Neural progenitor cell (in vitro differentiated cells): ENCODE measurements at regions not wholly inside any gene's neighbourhood (a gene's known extent, or its start where the extent isn't known, plus 50 kb on each side); places are given as distances from the start of the nearest gene placed in this dataset.
"Not testable (repeated sequence)": the region's sequence is repeated elsewhere in the genome, so short reads cannot be mapped to it uniquely, and the experiment has no call there.

Experiments
- DNase-seq: peaks from one replicate; pipeline ENCODE4 v3.0.0-alpha.2; 2016; ENCODE audit warnings: low spot score
- H2AFZ ChIP-seq: fragments of 200-600 bp; sonication (generic); replicated peaks from 2 replicates; pipeline ENCODE4 v1.6.1; 2016; ENCODE audit warnings: antibody characterized with exemption
- H3F3A ChIP-seq: fragments of 200-600 bp; sonication (generic); 2 replicates; pipeline ENCODE4 v1.6.1; 2016; ENCODE audit warnings: antibody characterized with exemption, low read depth
- H3K27ac ChIP-seq: fragments of 200-600 bp; sonication (generic); 2 replicates; pipeline ENCODE4 v1.5.1; 2016; ENCODE audit warnings: mild to moderate bottlenecking
- H3K27me3 ChIP-seq: fragments of 200-600 bp; sonication (generic); 2 replicates; pipeline ENCODE4 v1.6.1; 2016; ENCODE audit warnings: mild to moderate bottlenecking, moderate library complexity
- H3K36me3 ChIP-seq: fragments of 200-600 bp; sonication (generic); 2 replicates; pipeline ENCODE4 v1.5.1; 2016
- H3K4me1 ChIP-seq: fragments of 200-600 bp; sonication (generic); 2 replicates; pipeline ENCODE4 v1.6.1; 2016; ENCODE audit warnings: mixed run types
- H3K4me2 ChIP-seq: fragments of 200-600 bp; sonication (generic); 2 replicates; pipeline ENCODE4 v1.6.1; 2016
- H3K4me3 ChIP-seq: fragments of 200-600 bp; sonication (generic); 2 replicates; pipeline ENCODE4 v1.5.1; 2016
- H3K79me2 ChIP-seq: fragments of 200-600 bp; sonication (generic); 2 replicates; pipeline ENCODE4 v1.6.1; 2016; ENCODE audit warnings: low read depth
- H3K9ac ChIP-seq: fragments of 200-600 bp; sonication (generic); 2 replicates; pipeline ENCODE4 v1.6.1; 2016
- H3K9me3 ChIP-seq: fragments of 200-600 bp; sonication (generic); 2 replicates; pipeline ENCODE4 v1.5.1; 2016; ENCODE audit warnings: low read depth
- H4K20me1 ChIP-seq: fragments of 200-600 bp; sonication (generic); 2 replicates; pipeline ENCODE4 v1.6.1; 2016; ENCODE audit warnings: low read depth
- H3K27ac Mint-ChIP-seq: 3 replicates; pipeline ENCODE4 v1.8.0; 2021; ENCODE audit warnings: mixed read lengths
- H3K27me3 Mint-ChIP-seq: 2 replicates; pipeline ENCODE4 v1.8.0; 2022; ENCODE audit warnings: low read depth, mild to moderate bottlenecking, inconsistent platforms, moderate library complexity, mixed read lengths; ENCODE audit not compliant: insufficient read depth
- H3K36me3 Mint-ChIP-seq: 3 replicates; pipeline ENCODE4 v1.8.0; 2021; ENCODE audit warnings: mixed read lengths
- H3K4me1 Mint-ChIP-seq: 3 replicates; pipeline ENCODE4 v1.8.0; 2021; ENCODE audit warnings: mixed read lengths
- H3K4me3 Mint-ChIP-seq: 3 replicates; pipeline ENCODE4 v1.8.0; 2021; ENCODE audit warnings: mild to moderate bottlenecking, moderate library complexity, mixed read lengths
- H3K9me3 Mint-ChIP-seq: 3 replicates; pipeline ENCODE4 v1.8.0; 2020; ENCODE audit warnings: mixed read lengths
- EZH2 ChIP-seq: fragments of 200-600 bp; sonication (generic); IDR thresholded peaks from 2 replicates; pipeline ENCODE4 v1.6.1; 2017; ENCODE audit warnings: antibody characterized with exemption, mild to moderate bottlenecking, moderate library complexity
- EZH2phosphoT487 ChIP-seq: fragments of 200-600 bp; sonication (generic); IDR thresholded peaks from 2 replicates; pipeline ENCODE4 v1.6.1; 2017; ENCODE audit warnings: antibody characterized with exemption
- TF ChIP-seq, protein P1 (sequence below): fragments of 200-600 bp; sonication (generic); IDR thresholded peaks from 2 replicates; pipeline ENCODE4 v1.5.1; 2017; ENCODE audit warnings: antibody characterized with exemption, mild to moderate bottlenecking

GRCh38 chr5:110836851-110837250, 98.0 kb downstream of the SLC25A46 start:
- no peak overlapping the region for H3K4me3 Mint-ChIP-seq

DNA sequence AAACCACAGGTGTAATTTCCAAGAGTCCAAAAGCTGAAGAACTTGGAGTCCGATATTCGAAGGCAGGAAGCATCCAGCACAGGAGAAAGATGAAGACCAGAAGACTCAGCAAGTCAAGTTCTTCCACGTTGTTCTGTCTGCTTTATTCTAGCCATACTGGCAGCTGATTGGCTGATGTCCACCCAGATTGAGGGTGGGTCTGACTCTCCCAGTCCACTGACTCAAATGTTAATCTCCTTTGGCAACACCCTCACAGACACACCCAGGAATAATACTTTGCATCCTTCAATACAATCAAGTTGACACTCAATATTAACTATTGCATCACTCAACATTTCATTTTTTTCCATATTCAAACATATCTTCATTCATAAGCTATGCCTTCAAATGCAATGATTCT, 99.5 kb downstream of the SLC25A46 start:
- H3K4me1 Mint-ChIP-seq, H3K27ac ChIP-seq, H3K9me3 ChIP-seq, H3K27ac Mint-ChIP-seq, DNase-seq, H3F3A ChIP-seq, H3K9ac ChIP-seq, H3K27me3 ChIP-seq, H2AFZ ChIP-seq, H3K4me2 ChIP-seq, H3K4me1 ChIP-seq, H3K36me3 Mint-ChIP-seq, H4K20me1 ChIP-seq, H3K9me3 Mint-ChIP-seq, H3K36me3 ChIP-seq, H3K4me3 Mint-ChIP-seq, H3K79me2 ChIP-seq, H3K27me3 Mint-ChIP-seq, H3K4me3 ChIP-seq: not testable (repeated sequence)

More at GRCh38 chr5:110836851-110837250, 98.0 kb downstream of the SLC25A46 start:
- Mint-ChIP-seq H3K4me1 (no peaks in the 10 kb centered on the region), H3K9me3 (no peaks in the 10 kb centered on the region), H3K27me3 (peaks cover 2% of the 10 kb centered on the region), H3K27ac (no peak overlapping the region), H3K36me3 (no peaks in the 10 kb centered on the region)
- no peak for DNase-seq
- Histone ChIP-seq H3K36me3 (no peaks in the 10 kb centered on the region), H3K79me2 (no peaks in the 10 kb centered on the region), H3K27me3 (no peaks in the 10 kb centered on the region), H3K9me3 (no peaks in the 10 kb centered on the region), H3F3A (no peaks in the 10 kb centered on the region), H4K20me1 (no peaks in the 10 kb centered on the region), H3K9ac (no peak overlapping the region), H3K4me1 (no peaks in the 10 kb centered on the region), H3K27ac (no peak overlapping the region), H3K4me3 (no peak overlapping the region), H3K4me2 (no peak overlapping the region), H2AFZ (no peak overlapping the region)
- TF ChIP-seq EZH2phosphoT487: no peak
- TF ChIP-seq EZH2: no peak
- TF ChIP-seq, protein P1, sequence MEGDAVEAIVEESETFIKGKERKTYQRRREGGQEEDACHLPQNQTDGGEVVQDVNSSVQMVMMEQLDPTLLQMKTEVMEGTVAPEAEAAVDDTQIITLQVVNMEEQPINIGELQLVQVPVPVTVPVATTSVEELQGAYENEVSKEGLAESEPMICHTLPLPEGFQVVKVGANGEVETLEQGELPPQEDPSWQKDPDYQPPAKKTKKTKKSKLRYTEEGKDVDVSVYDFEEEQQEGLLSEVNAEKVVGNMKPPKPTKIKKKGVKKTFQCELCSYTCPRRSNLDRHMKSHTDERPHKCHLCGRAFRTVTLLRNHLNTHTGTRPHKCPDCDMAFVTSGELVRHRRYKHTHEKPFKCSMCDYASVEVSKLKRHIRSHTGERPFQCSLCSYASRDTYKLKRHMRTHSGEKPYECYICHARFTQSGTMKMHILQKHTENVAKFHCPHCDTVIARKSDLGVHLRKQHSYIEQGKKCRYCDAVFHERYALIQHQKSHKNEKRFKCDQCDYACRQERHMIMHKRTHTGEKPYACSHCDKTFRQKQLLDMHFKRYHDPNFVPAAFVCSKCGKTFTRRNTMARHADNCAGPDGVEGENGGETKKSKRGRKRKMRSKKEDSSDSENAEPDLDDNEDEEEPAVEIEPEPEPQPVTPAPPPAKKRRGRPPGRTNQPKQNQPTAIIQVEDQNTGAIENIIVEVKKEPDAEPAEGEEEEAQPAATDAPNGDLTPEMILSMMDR: no peak

DNA sequence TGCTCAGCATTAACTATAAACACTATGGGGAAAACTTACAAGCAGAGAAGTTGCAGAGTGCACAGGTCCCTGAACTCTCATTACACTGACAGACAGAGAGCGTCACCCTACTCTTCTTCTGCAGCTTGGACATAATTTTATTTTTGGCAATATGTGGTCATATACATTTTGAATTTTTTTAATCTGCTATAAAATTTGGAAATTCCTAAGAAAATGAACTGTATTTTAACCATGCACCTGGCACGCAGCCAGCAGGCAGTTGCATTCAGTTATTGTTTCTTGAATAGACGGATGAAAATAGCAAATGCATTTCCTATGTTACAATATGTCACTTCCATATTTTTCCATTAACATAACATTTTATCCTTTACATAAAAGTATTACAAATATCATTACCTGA, 100.2 kb downstream of the SLC25A46 start:
- H3K9me3 ChIP-seq: no peaks in the 10 kb centered on the region
- no peaks in the 10 kb centered on the region for H3K27me3 ChIP-seq
- H4K20me1 ChIP-seq: no peaks in the 10 kb centered on the region
- no peak for DNase-seq
- TF ChIP-seq EZH2phosphoT487: no peak
- TF ChIP-seq, protein P1: no peak
- no peak for TF ChIP-seq EZH2
- H3F3A ChIP-seq: no peaks in the 10 kb centered on the region
- H3K4me1 ChIP-seq: no peaks in the 10 kb centered on the region
- Mint-ChIP-seq H3K36me3 (no peaks in the 10 kb centered on the region), H3K9me3 (no peaks in the 10 kb centered on the region), H3K27ac (no peak overlapping the region), H3K4me1 (no peaks in the 10 kb centered on the region), H3K4me3 (no peak overlapping the region), H3K27me3 (peaks cover 2% of the 10 kb centered on the region)
- H3K4me3 ChIP-seq: no peak overlapping the region
- H3K4me2 ChIP-seq: no peak overlapping the region
- H3K27ac ChIP-seq: no peak overlapping the region
- no peaks in the 10 kb centered on the region for H3K36me3 ChIP-seq
- H3K9ac ChIP-seq: no peak overlapping the region
- H3K79me2 ChIP-seq: no peaks in the 10 kb centered on the region
- H2AFZ ChIP-seq: no peak overlapping the region

DNA sequence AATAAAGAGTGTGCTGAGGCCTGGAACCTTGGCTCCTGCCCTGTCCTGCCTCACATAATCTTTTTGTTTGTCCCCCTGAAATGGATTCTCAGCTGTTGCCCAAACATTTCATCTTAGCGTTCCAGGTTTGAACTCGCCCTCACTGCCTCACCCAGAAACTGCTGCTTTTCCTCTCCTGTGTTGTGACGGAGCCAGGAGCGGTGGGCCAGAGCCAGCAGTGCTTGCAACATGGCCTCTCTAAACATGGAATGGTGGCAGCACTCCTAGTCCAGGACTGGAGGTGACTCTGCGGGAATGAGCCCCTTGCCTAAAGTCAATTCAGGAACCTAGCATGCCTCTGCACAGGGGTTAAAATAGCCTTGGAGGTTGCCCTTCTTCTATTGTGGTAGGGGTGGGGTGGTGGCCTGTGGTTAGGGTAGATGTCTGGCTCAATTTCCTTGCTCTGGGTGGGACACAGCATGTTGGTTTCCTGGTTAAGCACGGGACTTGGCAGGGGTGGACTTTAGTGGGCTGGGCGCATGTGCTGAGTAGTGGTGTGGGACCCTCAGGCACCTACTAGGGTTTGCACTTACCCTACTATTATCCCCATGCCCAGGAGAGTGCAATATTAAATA, 101.6 kb downstream of the SLC25A46 start:
- DNase-seq: no peak
- H3K27ac ChIP-seq: no peak overlapping the region
- peaks cover 2% of the 10 kb centered on the region for H3K27me3 Mint-ChIP-seq
- H3K9ac ChIP-seq: no peak overlapping the region
- H4K20me1 ChIP-seq: no peaks in the 10 kb centered on the region
- no peaks in the 10 kb centered on the region for H3K27me3 ChIP-seq
- no peak for TF ChIP-seq EZH2phosphoT487
- TF ChIP-seq EZH2: no peak
- TF ChIP-seq, protein P1: no peak
- H3K9me3 ChIP-seq: no peaks in the 10 kb centered on the region
- H3K9me3 Mint-ChIP-seq: no peaks in the 10 kb centered on the region
- H3K27ac Mint-ChIP-seq: no peak overlapping the region
- no peaks in the 10 kb centered on the region for H3K4me1 Mint-ChIP-seq
- no peaks in the 10 kb centered on the region for H3K36me3 ChIP-seq
- peak overlapping the region; percentile 28 for H2AFZ ChIP-seq
- H3K4me3 Mint-ChIP-seq: no peak overlapping the region
- no peak overlapping the region for H3K4me3 ChIP-seq
- H3K36me3 Mint-ChIP-seq: no peaks in the 10 kb centered on the region
- no peaks in the 10 kb centered on the region for H3F3A ChIP-seq
- no peak overlapping the region for H3K4me2 ChIP-seq
- no peaks in the 10 kb centered on the region for H3K79me2 ChIP-seq
- H3K4me1 ChIP-seq: no peaks in the 10 kb centered on the region
